K562 (cell line): ENCODE measurements at regions not wholly inside any gene's neighbourhood (a gene's known extent, or its start where the extent isn't known, plus 50 kb on each side); places are given as distances from the start of the nearest gene placed in this dataset.

Experiments
- ATAC-seq: fragments of 200-7000 bp; cut with Tn5 transposase; 3 replicates; pipeline ENCODE4 v1.9.1; 2020; ENCODE audit warnings: moderate library complexity
- BruUV-seq: library from RNA; stranded (reverse); fragments of 400-500 nt; replicated peaks from 2 replicates; lab custom pipeline; 2021; lab: Mats Ljungman, UMichigan
- CTCF ChIA-PET: fragments of 300-600 bp; formaldehyde crosslinking; extraction: SDS; loops from one replicate; lab custom pipeline; 2021; ENCODE audit warnings: low intra/inter-chr PET ratio; lab: Yijun Ruan, JAX
- POLR2A ChIA-PET: fragments of 300-600, 350-650 bp; sonication (Branson Sonifier 250); formaldehyde crosslinking; extraction: SDS; loops from one replicate; lab custom pipeline; 2021; ENCODE audit warnings: antibody characterized with exemption, inconsistent platforms; lab: Yijun Ruan, JAX
- DNase-seq, 4 experiments: peaks; one replicate each; pipeline versions ENCODE4 v3.0.0 to v3.0.0-alpha.2; 2011 to 2018; ENCODE audit warnings: low spot score in 3 of 4, mixed read lengths in 3 of 4; ENCODE audit errors: extremely low read depth in 1 of 4
- FAIRE-seq: peaks from 2 replicates; lab custom pipeline; 2011; peaks lifted over from hg19 to GRCh38; lab: Jason Lieb, UNC
- H2AFZ ChIP-seq: 2 replicates; pipeline ENCODE4 v1.6.0; 2011; ENCODE audit warnings: low read depth, low read length, control low read depth, inconsistent platforms
- H3K27ac ChIP-seq: fragments of 200-600 bp; 3 replicates; pipeline ENCODE4 v1.8.0; 2011; ENCODE audit warnings: low read depth, mild to moderate bottlenecking, control low read depth, inconsistent platforms, low read length, moderate library complexity, mixed read lengths; ENCODE audit errors: extremely low read depth
- H3K27me3 ChIP-seq, 2 experiments: fragments of 300-600 bp in 1 of 2; 2 replicates in 1 of 2; 3 replicates in 1 of 2; pipeline versions ENCODE4 v1.6.0 to v1.8.0; 2011; ENCODE audit warnings: inconsistent platforms in 2 of 2, low read length in 2 of 2, mild to moderate bottlenecking in 1 of 2, mixed read lengths in 1 of 2, moderate library complexity in 1 of 2; ENCODE audit not compliant: control insufficient read depth in 2 of 2, insufficient read depth in 2 of 2
- H3K36me3 ChIP-seq: fragments of 300-600 bp; 3 replicates; pipeline ENCODE4 v1.8.0; 2011; ENCODE audit warnings: mild to moderate bottlenecking, low read length, inconsistent platforms; ENCODE audit not compliant: control insufficient read depth, insufficient read depth
- H3K4me1 ChIP-seq, 2 experiments: fragments of 200-600 bp in 1 of 2; replicated peaks in 1 of 2; 2 replicates in 1 of 2; 3 replicates in 1 of 2; pipeline versions ENCODE4 v1.5.1 to v1.8.0; 2011; ENCODE audit warnings: inconsistent platforms in 2 of 2, low read length in 2 of 2, mild to moderate bottlenecking in 1 of 2, mixed read lengths in 1 of 2, moderate library complexity in 1 of 2; ENCODE audit not compliant: control insufficient read depth in 2 of 2, insufficient read depth in 2 of 2
- H3K4me2 ChIP-seq: 2 replicates; pipeline ENCODE4 v1.6.1; 2011; ENCODE audit warnings: low read length, control low read depth, inconsistent platforms, mixed read lengths; ENCODE audit not compliant: insufficient read depth
- H3K4me3 ChIP-seq: fragments of 200-600 bp; sonication (generic), shearing (Covaris generic); 2 replicates; pipeline ENCODE4 v1.5.1; 2016; ENCODE audit warnings: control low read depth, inconsistent platforms
- H3K79me2 ChIP-seq: fragments of 200-600 bp; 3 replicates; pipeline ENCODE4 v1.8.0; 2011; ENCODE audit warnings: low read length, inconsistent platforms; ENCODE audit not compliant: control insufficient read depth, insufficient read depth
- H3K9ac ChIP-seq, 2 experiments: 2 replicates each; pipeline versions ENCODE4 v1.6.0 to v1.6.1; 2011; ENCODE audit warnings: low read depth in 2 of 2, low read length in 2 of 2, control low read depth in 1 of 2, inconsistent platforms in 1 of 2, mild to moderate bottlenecking in 1 of 2, mixed read lengths in 1 of 2; ENCODE audit not compliant: insufficient read depth in 1 of 2
- H3K9me1 ChIP-seq: one replicate; pipeline ENCODE4 v1.6.0; 2011; ENCODE audit warnings: inconsistent platforms, mild to moderate bottlenecking, low read length, moderate library complexity; ENCODE audit not compliant: control insufficient read depth, insufficient read depth
- H3K9me3 ChIP-seq: replicated peaks from 2 replicates; pipeline ENCODE4 v1.5.1; 2011; ENCODE audit warnings: low read depth, low read length, inconsistent platforms; ENCODE audit not compliant: control insufficient read depth, insufficient read depth
- H4K20me1 ChIP-seq: replicated peaks from 2 replicates; pipeline ENCODE4 v1.6.1; 2011; ENCODE audit warnings: low read length, inconsistent platforms, mixed read lengths; ENCODE audit not compliant: control insufficient read depth, insufficient read depth
- ADNP ChIP-seq: fragments of 200-800 bp; sonication (Bioruptor generic); IDR thresholded peaks from 2 replicates; pipeline ENCODE4 v1.6.1; 2016; ENCODE audit warnings: missing genetic modification characterization, missing compliant biosample characterization
- ATF4 ChIP-seq: fragments of 450-650 bp; formaldehyde crosslinking; IDR thresholded peaks from 2 replicates; pipeline ENCODE4 v1.4.0; 2022; ENCODE audit warnings: mild to moderate bottlenecking, moderate library complexity
- BCOR ChIP-seq: fragments of 450-650 bp; IDR thresholded peaks from 2 replicates; pipeline ENCODE4 v1.6.1; 2016
- BRD4 ChIP-seq: fragments of 200-600 bp; sonication (generic); IDR thresholded peaks from 2 replicates; pipeline ENCODE4 v1.6.1; 2017; ENCODE audit warnings: inconsistent platforms
- CBX8 ChIP-seq: fragments of 200-600 bp; sonication (generic); IDR thresholded peaks from 2 replicates; pipeline ENCODE4 v1.6.1; 2012; ENCODE audit warnings: borderline replicate concordance, mixed run types, low read depth, mild to moderate bottlenecking, moderate library complexity, mixed read lengths, low read length, control low read depth, inconsistent platforms; ENCODE audit not compliant: poor library complexity, severe bottlenecking; ENCODE audit errors: extremely low read depth
- HNRNPLL ChIP-seq: fragments of 200-400 bp; formaldehyde crosslinking; IDR thresholded peaks from 2 replicates; pipeline ENCODE4 v1.6.1; 2017; ENCODE audit warnings: low read length, low read depth, mild to moderate bottlenecking; ENCODE audit not compliant: poor library complexity, severe bottlenecking
- IFI16 ChIP-seq: fragments of 250-450 bp; sonication (Bioruptor Pico); IDR thresholded peaks from 2 replicates; pipeline ENCODE4 v2.1.2; 2022; ENCODE audit warnings: mild to moderate bottlenecking, inconsistent platforms
- MYNN ChIP-seq, 2 experiments: sonication (generic); formaldehyde crosslinking in 1 of 2; IDR thresholded peaks; 2 replicates each; pipeline versions ENCODE4 v1.5.0 to v1.6.1; 2016 to 2020; ENCODE audit warnings: antibody characterized with exemption in 1 of 2, missing genetic modification reagents in 1 of 2
- RBM17 ChIP-seq: fragments of 200-400 bp; formaldehyde crosslinking; IDR thresholded peaks from 2 replicates; pipeline ENCODE4 v1.6.1; 2017; ENCODE audit warnings: low read depth, mild to moderate bottlenecking, low read length, borderline replicate concordance
- SMC3 ChIP-seq: conservative IDR thresholded peaks from 2 replicates; pipeline ENCODE4 v1.6.1; 2011; ENCODE audit warnings: low read depth, low read length, improper control_type of control experiment; ENCODE audit not compliant: insufficient read depth
- ZNF212 ChIP-seq: fragments of 450-650 bp; formaldehyde crosslinking; IDR thresholded peaks from 2 replicates; pipeline ENCODE4 v1.4.0; 2020; ENCODE audit warnings: mild to moderate bottlenecking
- WGBS: fragments of 100-300 bp; shearing (Covaris generic); methylation state at CpG from one replicate; pipeline ENCODE4 v1.1.6; 2016; ENCODE audit warnings: low coverage, mixed read lengths; ENCODE audit not compliant: insufficient coverage; ENCODE audit errors: missing lambda C conversion rate; 5-methylcytosine and 5-hydroxymethylcytosine counted together
- in situ Hi-C: fragments of 300-500 bp; cut with MboI; formaldehyde crosslinking; loops from 4 replicates; pipeline ENCODE4 v1.15.0; 2018; ENCODE audit warnings: inconsistent platforms, mixed read lengths
- intact Hi-C: fragments of 100-400 bp; cut with micrococcal nuclease; formaldehyde crosslinking; loops from 2 replicates; pipeline ENCODE4 v1.14.2; 2022
- TF ChIP-seq, protein P1 (sequence below): fragments of 450-650 bp; IDR thresholded peaks from 2 replicates; pipeline ENCODE4 v1.6.1; 2016; ENCODE audit warnings: mild to moderate bottlenecking
- TF ChIP-seq, protein P2 (sequence below): fragments of 250-450 bp; sonication (Bioruptor Pico); IDR thresholded peaks from 2 replicates; pipeline ENCODE4 v1.5.0; 2021

DNA sequence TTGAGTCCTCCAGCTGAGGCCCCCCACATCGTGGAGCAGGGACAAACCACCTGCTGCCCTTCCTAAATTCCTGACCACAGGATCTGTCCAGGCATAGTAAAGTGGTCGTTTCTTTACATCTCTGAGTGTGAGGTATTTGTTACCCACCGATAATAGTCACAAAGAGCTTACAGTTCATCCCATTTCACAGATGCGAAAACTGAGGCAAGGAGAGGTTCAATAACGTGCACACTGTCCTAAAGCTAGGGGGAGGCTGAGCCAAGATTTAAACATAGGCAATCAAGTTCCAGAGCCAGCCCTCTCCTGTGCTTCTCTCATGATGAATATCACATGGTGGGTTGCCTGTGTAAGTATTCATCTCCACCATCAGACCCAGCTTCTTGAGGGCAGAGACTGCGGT is 135.4 kb downstream of the CCT6B start (continued):
- TF ChIP-seq ZNF212 (CRISPR knock-in tag), result no peak
- no peak for TF ChIP-seq SMC3
- TF ChIP-seq BCOR, result peak; percentile 64; the same call in 1 of the 2 replicates
- TF ChIP-seq ATF4 (CRISPR knock-in tag), result no peak
- TF ChIP-seq MYNN (IDR thresholded peaks at IDR 0.05), result no peak
- no peak for TF ChIP-seq MYNN (CRISPR knock-in tag; IDR thresholded peaks at IDR 0.05)
- TF ChIP-seq HNRNPLL, result no peak
- TF ChIP-seq ADNP (tag), result 0 out of 2 replicates have a peak, but pooled peaks have one; percentile 37
- no peak for TF ChIP-seq BRD4

DNA sequence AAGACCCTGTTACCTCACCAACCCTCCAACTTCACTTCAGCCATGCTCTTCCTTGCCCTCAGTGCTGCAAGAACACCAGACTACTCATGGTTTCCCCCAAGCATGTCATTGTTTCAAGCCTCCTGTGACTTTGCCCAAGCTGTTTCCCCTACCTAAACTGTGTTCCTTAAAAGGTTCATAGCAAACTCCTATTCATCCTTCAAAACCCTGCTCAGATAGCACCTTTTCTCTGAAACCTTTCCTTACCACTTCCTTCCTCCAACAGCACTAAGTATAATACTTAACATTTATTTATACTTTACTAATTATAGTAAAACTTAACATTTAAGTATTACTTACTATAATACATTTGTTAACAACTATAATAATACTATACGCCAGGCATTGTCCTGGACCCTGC is 136.2 kb downstream of the CCT6B start:
- POLR2A ChIA-PET, result no interaction called here
- no peak for FAIRE-seq
- no peak overlapping the region for H3K27ac ChIP-seq
- TF ChIP-seq CBX8 (no peak), RBM17 (no peak), IFI16 (no peak)
- TF ChIP-seq, protein P1, sequence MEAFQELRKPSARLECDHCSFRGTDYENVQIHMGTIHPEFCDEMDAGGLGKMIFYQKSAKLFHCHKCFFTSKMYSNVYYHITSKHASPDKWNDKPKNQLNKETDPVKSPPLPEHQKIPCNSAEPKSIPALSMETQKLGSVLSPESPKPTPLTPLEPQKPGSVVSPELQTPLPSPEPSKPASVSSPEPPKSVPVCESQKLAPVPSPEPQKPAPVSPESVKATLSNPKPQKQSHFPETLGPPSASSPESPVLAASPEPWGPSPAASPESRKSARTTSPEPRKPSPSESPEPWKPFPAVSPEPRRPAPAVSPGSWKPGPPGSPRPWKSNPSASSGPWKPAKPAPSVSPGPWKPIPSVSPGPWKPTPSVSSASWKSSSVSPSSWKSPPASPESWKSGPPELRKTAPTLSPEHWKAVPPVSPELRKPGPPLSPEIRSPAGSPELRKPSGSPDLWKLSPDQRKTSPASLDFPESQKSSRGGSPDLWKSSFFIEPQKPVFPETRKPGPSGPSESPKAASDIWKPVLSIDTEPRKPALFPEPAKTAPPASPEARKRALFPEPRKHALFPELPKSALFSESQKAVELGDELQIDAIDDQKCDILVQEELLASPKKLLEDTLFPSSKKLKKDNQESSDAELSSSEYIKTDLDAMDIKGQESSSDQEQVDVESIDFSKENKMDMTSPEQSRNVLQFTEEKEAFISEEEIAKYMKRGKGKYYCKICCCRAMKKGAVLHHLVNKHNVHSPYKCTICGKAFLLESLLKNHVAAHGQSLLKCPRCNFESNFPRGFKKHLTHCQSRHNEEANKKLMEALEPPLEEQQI, result no peak
- TF ChIP-seq, protein P2, sequence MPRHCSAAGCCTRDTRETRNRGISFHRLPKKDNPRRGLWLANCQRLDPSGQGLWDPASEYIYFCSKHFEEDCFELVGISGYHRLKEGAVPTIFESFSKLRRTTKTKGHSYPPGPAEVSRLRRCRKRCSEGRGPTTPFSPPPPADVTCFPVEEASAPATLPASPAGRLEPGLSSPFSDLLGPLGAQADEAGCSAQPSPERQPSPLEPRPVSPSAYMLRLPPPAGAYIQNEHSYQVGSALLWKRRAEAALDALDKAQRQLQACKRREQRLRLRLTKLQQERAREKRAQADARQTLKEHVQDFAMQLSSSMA (CRISPR knock-in tag), result no peak

More for the DNA sequence above, 136.2 kb downstream of the CCT6B start:
- H3K27me3 ChIP-seq, result peaks cover 0 to 5% of the 10 kb centered on the region in 2 experiments; a peak in 1 of 5 replicates
- in situ Hi-C loops (no loop called here), intact Hi-C loops (no loop called here)
- H3K9me1 ChIP-seq, result no peaks in the 10 kb centered on the region
- no peaks in the 10 kb centered on the region for H3K36me3 ChIP-seq
- no peak for ATAC-seq
- 0% methylated on average over 1 of the region's 1 CpG for WGBS
- CTCF ChIA-PET, result no interaction called here
- DNase-seq, result no peak
- no peaks in the 10 kb centered on the region for H3K9me3 ChIP-seq
- no peak overlapping the region for H3K9ac ChIP-seq
- H2AFZ ChIP-seq, result no peak overlapping the region
- no TSS peak for BruUV-seq
- no peaks in the 10 kb centered on the region; a peak in 1 of 5 replicates for H3K4me1 ChIP-seq
- H3K4me2 ChIP-seq, result no peak overlapping the region
- no peaks in the 10 kb centered on the region for H3K79me2 ChIP-seq
- no peaks in the 10 kb centered on the region; the same call in 1 of the 2 replicates for H4K20me1 ChIP-seq
- no peak overlapping the region for H3K4me3 ChIP-seq
